Right atrium auricular region (tissue), 2 donors: ENCODE measurements at regions not wholly inside any gene's neighbourhood (a gene's known extent, or its start where the extent isn't known, plus 50 kb on each side); places are given as distances from the start of the nearest gene placed in this dataset.
"Not testable (repeated sequence)": the region's sequence is repeated elsewhere in the genome, so short reads cannot be mapped to it uniquely, and the experiment has no call there.

Experiments used
- DNase-seq: peaks from one replicate; pipeline ENCODE4 v3.0.0-alpha.2; 2019; ENCODE audit warnings: low spot score
- H3K27ac ChIP-seq, 2 donors: fragments of 200-600 bp; sonication (generic); 1 replicate in 1 of 2; 2 replicates in 1 of 2; pipeline ENCODE4 v1.5.1; 2016 to 2019
- H3K27me3 ChIP-seq, 2 donors: fragments of 200-600 bp; sonication (generic); one replicate each; pipeline versions ENCODE4 v1.5.1 to v1.6.0; 2017 to 2019
- H3K36me3 ChIP-seq: fragments of 200-600 bp; sonication (generic); one replicate; pipeline ENCODE4 v1.5.1; 2016
- H3K4me1 ChIP-seq, 2 donors: fragments of 200-600 bp; sonication (generic); one replicate each; pipeline versions ENCODE4 v1.5.1 to v1.6.0; 2017 to 2019
- H3K4me3 ChIP-seq, 2 donors: fragments of 200-600 bp; sonication (generic); 1 replicate in 1 of 2; 2 replicates in 1 of 2; pipeline ENCODE4 v1.5.1; 2017 to 2019; ENCODE audit warnings: mild to moderate bottlenecking in 1 of 2, moderate library complexity in 1 of 2
- H3K9me3 ChIP-seq, 2 donors: fragments of 200-600 bp; sonication (generic); one replicate each; pipeline ENCODE4 v1.5.1; 2019
- CTCF ChIP-seq, 2 donors: fragments of 200-600 bp; sonication (generic); IDR thresholded peaks; one replicate each; pipeline ENCODE4 v1.5.1; 2019; ENCODE audit warnings: antibody characterized with exemption in 2 of 2

- no peak overlapping the region for H3K27ac ChIP-seq
- H3K27me3 ChIP-seq: no peaks in the 10 kb centered on the region
- no peak for DNase-seq
- H3K4me3 ChIP-seq: no peak overlapping the region
- H3K9me3 ChIP-seq: peaks cover 0 to 10% of the 10 kb centered on the region in 2 donors
- TF ChIP-seq CTCF (IDR thresholded peaks at IDR 0.05): no peak
- no peaks in the 10 kb centered on the region for H3K36me3 ChIP-seq
- H3K4me1 ChIP-seq: no peaks in the 10 kb centered on the region
Measured at GRCh38 chr16:22635357-22635761, 124.7 kb downstream of the NPIPB5 start.

- Histone ChIP-seq H3K36me3 (no peaks in the 10 kb centered on the region), H3K9me3 (peaks cover 0 to 10% of the 10 kb centered on the region in 2 donors), H3K27ac (no peak overlapping the region), H3K4me1 (no peaks in the 10 kb centered on the region), H3K4me3 (no peak overlapping the region), H3K27me3 (no peaks in the 10 kb centered on the region)
- no peak for TF ChIP-seq CTCF (IDR thresholded peaks at IDR 0.05)
- no peak for DNase-seq
Measured at GRCh38 chr16:22635801-22636200, 125.1 kb downstream of the NPIPB5 start.

GRCh38 chr16:22638393-22639206, 127.9 kb downstream of the NPIPB5 start:
- DNase-seq: no peak
- Histone ChIP-seq H3K27me3 (no peaks in the 10 kb centered on the region), H3K27ac (no peak overlapping the region), H3K4me3 (no peak overlapping the region), H3K9me3 (peaks cover 0 to 10% of the 10 kb centered on the region in 2 donors), H3K4me1 (no peaks in the 10 kb centered on the region), H3K36me3 (no peaks in the 10 kb centered on the region)
- TF ChIP-seq CTCF (IDR thresholded peaks at IDR 0.05): no peak

- Histone ChIP-seq H3K4me1 (no peaks in the 10 kb centered on the region), H3K27ac (no peak overlapping the region), H3K27me3 (peaks cover 0 to 3% of the 10 kb centered on the region in 2 donors), H3K9me3 (peaks cover 0 to 10% of the 10 kb centered on the region in 2 donors), H3K36me3 (no peaks in the 10 kb centered on the region), H3K4me3 (no peak overlapping the region)
- TF ChIP-seq CTCF (IDR thresholded peaks at IDR 0.05): no peak
- no peak for DNase-seq
Measured at GRCh38 chr16:22641131-22641628, 130.5 kb downstream of the NPIPB5 start.

GRCh38 chr16:22642416-22643088, 131.9 kb downstream of the NPIPB5 start:
- no peak for DNase-seq
- Histone ChIP-seq H3K27me3 (peaks cover 0 to 3% of the 10 kb centered on the region in 2 donors), H3K27ac (no peak overlapping the region), H3K4me3 (no peak overlapping the region), H3K9me3 (peaks cover 0 to 5% of the 10 kb centered on the region in 2 donors), H3K36me3 (no peaks in the 10 kb centered on the region), H3K4me1 (no peaks in the 10 kb centered on the region)
- TF ChIP-seq CTCF (IDR thresholded peaks at IDR 0.05): no peak

- DNase-seq, H3K4me3 ChIP-seq, H3K36me3 ChIP-seq, H3K27ac ChIP-seq, H3K4me1 ChIP-seq, H3K9me3 ChIP-seq, H3K27me3 ChIP-seq: not testable (repeated sequence)
Measured at GRCh38 chr16:22643203-22643602, 132.5 kb downstream of the NPIPB5 start.
